Right hindlimb (tissue), 1 donor: ENCODE measurements at regions not wholly inside any gene's neighbourhood (a gene's known extent, or its start where the extent isn't known, plus 50 kb on each side); places are given as distances from the start of the nearest gene placed in this dataset.
A peak's percentile ranks its signal among the peaks of the same experiment; 100 is the strongest.

Experiments used
- DNase-seq: peaks from one replicate; pipeline ENCODE4 v3.0.0-alpha.2; 2018

DNA sequence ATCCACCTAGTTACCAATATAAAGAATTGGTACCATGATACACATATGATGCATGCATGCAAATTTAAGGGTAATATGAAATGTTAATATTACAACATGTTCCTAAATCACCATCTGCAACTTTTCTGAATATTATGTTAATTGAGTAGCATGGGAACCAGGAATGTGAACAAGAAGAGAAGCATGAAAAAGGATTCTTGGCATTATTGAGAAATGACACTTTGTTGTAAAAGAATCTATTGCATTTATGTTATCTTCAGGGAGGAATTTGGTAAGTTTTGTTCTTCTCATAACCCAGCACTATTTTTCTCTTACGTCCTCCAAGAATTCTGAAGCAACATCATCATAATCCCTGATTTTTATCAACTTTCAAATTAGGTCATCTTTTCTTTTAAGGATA lies 159.9 kb upstream of the SLC25A13 start:
- no peak for DNase-seq

DNA sequence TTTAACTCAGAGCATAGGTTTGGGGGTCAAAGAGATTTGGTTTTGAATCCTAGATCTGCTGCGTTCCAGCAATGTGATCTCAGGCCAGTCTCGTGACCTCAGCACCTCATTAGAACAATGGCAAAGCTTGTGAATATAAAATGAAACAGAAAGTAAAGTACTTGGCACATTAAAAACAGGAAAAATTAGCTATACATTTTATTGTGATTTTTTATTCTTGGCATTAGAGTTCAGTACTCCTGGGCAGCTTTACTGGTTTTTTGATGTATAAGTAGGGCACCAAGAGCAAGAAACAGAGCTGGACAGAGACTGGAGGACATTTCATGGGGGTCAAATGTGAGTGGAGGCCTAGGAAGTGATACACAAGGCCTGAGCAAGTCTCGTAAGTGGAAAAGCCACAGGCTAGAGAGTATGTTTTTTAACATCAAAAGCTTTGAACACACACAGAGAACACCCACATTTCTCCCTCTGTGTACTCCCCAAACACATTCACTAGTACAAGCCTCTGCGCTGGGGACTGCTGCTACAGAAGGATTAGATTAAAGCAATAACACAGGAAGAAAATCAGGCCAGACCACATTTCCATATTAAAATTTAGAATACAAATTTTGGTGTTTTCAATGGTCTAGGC lies 157.2 kb upstream of the SLC25A13 start:
- DNase-seq = no peak

DNA sequence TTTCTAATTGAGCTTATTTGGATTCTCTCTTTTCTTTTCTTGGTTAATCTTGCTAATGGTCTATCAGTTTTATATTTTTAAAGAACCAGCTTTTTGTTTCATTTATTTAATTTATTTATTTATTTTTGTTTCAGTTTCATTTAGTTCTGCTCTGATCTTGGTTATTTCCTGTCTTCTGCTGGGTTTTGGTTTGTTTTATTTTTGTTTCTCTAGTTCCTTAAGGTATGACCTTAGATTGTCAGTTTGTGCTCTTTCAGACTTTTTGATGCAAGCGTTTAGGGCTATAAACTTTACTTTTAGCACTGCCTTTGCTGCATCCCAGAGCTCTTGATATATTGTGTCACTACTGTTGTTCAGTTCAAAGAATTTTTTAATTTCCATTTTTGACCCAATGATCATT lies 149.7 kb upstream of the SLC25A13 start:
- DNase-seq = no peak

DNA sequence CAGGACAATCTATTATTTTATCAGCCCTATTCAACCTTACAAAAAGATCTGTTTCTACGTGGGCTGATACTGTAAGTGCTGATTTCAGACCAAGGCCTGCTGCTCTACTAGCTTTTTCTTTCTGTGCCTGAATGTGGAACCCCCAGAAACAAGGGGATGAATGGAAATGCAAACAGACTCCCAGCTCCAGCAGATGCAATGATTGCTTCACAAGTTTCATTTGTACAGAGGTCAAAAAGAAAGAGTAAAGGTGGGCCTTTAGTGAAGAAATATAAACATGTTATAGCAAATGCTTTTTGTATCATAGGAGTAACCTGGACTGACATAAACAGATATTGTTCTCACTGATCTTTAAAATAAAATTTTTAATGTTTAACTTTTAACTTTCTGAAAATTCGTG lies 130.2 kb upstream of the SLC25A13 start:
- DNase-seq = no peak

DNA sequence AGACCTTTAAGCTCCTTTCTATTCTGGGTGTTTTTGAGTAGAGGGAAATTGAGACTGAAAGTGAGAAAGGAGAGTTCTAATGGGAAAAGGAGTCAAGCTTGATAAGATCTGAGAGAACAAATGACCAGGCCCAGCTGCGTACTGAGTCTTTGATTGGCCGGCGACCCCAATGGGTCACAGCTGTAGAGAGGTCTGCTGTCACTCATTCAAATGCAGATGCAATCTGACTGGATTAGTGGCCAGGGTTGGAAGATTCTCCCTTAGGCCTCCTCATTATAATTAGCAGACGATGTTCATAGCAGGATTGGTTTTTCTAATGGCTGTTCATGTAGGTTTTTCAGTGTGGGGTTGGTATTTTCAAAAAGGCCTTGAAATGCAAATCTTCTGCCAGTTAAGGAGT lies 127.2 kb upstream of the SLC25A13 start:
- DNase-seq = no peak

DNA sequence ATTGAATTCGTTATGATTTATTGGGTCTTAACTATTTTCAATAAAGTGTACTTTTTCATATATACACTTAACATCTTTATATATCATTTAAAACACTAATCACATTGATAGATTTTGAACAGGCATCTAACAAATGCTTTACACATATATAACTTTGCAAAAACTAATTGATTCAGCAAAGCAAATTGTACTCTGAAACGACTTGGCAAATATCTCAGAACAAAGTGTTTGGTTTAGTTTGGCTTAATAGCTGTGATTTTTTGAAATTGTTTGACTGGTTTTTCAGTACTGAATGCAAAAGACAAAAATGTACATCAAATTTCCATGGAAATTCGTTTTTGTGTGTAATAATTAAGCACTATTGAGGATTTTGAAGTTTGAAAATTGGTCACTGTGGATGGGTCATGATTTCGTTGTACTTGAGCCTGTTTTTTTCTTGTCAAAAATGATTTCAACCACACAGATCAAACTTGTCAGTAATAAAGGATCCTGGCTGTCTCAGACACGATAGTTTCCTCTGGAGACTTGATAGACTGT lies 125.3 kb upstream of the SLC25A13 start:
- no peak for DNase-seq

DNA sequence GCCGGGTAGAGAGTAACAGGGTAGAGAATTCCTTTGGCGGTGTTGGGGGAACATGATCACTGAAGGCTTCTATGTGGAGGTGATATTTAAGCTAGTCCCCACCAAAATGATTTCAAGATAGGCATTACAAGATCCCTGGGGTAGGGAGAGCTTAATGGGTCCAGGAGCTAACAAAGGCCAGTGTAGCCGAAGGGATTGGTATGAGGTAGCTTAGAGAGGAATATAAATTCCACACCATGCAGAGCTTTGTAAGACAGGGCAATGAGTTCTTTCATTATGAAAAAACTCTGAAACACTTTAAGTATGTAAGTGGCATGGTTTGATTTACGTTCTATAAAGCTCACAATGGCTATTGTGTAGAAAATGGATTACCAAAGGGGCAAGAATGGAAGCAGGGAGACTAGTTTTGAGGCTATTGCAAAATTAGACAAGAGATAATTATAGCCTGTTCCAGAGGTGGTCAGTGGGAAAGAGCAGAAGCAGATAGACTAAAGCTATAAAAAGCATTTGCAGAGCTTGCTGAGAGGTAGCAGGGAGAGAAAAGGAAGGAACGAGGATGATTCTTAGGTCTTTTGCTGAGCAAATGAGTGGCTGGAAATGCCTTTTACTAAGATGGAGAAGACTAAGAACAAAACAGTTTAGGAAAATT lies 119.7 kb upstream of the SLC25A13 start:
- no peak for DNase-seq

DNA sequence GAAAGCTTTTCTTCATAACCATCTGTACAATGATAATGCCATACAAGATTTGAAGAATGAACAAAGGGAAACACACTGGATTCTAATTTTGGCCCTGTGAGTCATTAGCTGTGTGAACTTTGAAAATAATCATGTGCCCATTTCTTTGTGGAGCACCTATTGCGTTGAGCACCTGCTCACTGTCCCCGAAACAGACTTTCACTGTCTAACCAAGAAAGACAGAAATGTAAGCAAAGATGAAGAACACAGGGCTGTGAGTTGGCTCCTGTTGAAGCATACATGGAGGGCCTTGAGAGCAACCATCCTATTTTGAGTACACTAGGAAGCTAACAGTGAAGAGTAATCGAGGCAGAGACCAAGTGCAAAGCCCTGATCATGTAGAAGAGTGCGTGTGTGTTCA lies 118.4 kb upstream of the SLC25A13 start:
- DNase-seq = no peak

DNA sequence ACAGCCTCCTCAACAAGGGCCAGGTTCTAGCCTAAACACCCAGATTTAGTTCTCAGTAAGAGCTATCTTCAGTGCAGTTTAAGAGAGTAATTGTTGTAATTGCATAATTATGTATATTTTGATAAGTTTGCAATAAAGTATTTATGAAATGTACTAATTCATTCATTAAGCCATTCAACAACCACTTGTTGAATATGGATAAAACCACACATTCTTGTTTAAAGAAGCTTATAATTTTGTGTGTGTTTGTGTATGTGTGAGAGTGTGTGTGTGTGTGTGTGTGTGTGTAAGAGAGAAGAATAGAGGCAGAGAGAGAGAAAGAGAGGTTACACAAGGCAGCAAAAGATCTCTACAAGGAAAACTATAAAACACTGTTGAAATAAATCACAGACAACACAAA lies 115.0 kb upstream of the SLC25A13 start:
- no peak for DNase-seq

DNA sequence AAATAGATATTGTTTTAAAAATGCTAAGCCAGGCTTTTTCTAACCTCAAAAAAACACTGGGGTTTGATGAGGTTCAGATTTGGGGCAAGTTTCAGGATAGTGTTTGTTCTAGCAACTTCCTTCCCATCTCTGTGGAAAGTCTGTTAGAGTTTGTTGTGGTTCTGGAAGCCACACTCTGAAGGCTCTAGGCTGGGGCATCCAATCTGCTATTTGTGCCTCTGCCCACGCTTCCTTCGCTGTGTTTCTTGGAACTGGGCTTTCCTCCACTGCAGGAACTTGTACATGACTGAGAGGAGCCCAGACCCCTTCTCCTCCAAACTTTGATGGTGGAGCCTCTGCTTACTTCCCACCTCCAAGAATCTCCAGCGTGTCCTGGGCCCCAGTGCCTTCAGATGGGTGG lies 108.5 kb upstream of the SLC25A13 start:
- DNase-seq = no peak

DNA sequence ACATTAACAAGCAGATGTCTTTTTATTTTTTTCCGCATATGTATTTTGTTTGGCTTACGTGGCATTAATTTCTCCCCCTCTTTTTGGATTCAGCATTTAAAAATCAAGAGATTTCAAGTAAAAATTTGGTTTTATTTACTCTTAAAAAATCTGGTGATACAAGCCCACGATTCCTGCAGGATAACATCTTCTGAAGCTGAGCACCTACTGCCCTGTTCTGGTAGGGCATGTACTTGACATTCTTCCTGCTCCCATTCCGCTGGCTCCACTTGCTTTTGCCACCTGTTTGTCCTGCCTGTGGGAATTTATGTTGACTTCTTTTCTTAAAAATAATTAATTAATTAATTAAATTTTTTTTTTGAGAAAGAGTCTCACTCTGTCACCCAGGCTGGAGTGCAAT lies 105.2 kb upstream of the SLC25A13 start:
- DNase-seq = no peak

DNA sequence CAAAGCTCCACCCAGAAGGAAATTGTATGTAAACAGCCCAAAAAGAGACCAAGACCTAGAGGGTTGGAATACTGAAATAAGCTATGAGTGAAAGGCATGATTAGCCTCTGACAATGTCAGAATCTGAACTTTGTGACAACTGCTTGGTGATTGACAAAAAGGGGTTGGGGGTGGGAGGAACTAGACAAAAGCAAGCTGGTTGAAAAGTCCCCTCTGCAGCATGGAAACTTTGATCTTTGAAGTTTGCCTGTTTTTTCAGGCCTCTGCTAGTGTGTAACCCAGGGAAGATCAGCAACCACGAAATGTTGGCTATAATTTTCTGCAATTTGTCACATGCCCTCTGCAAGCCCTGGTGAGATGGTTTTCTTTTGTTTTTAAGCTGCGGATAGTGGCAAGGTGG lies 104.8 kb upstream of the SLC25A13 start:
- no peak for DNase-seq

DNA sequence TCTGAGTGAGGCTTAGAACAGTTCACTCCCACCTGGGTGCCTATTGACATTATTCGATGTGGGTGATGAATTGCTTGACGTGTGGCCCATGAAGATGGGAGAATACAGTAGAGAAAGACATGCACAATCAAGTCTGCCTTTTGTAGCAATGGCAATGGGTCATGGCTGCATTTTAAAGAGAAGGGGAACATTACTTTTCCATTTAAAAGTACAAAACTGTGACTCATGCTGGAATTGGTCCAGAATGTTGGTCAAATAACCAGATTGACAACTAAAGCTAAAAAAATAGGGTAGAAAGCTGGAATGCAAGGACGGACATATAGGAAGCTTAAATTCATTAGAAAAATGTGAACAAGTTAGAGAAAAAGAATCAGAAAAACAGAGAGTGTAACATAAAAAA lies 104.1 kb upstream of the SLC25A13 start:
- DNase-seq = no peak

DNA sequence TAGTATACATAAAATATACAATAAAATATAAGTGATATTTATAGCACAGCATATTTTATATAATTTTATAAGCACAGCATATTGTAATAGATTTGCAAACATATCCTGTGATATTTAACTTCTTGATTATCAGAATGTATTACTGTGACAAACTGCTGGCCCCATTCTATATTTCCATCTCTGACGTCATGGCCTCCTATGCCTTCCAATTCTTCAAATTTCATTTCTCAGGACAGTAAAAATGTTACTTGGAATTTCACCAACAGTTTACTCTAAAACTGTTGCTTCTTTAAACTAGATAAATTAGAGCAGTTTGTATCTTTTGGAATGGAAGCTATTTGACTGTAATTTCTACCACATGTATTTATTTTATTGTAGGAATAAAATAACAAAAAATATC lies 102.5 kb upstream of the SLC25A13 start:
- DNase-seq = no peak

DNA sequence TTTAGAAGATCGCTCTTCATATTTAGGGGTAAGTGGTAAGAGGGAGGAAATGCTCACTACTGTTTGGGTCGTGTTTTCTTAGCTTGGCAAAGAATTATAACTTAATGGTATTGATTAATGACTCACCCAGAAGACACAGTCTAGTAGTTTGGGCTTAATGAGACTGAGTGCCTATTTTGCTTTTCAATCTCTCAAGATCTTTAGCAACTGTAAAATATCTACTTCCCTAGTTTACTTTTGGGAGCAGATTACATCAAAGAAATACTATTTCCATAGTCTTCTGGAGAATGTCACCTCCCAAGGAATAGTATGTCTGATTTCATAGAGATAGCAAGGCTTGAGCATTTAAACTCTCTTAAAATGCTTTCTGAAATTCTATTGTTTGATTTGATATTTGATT lies 100.5 kb upstream of the SLC25A13 start:
- DNase-seq = no peak

DNA sequence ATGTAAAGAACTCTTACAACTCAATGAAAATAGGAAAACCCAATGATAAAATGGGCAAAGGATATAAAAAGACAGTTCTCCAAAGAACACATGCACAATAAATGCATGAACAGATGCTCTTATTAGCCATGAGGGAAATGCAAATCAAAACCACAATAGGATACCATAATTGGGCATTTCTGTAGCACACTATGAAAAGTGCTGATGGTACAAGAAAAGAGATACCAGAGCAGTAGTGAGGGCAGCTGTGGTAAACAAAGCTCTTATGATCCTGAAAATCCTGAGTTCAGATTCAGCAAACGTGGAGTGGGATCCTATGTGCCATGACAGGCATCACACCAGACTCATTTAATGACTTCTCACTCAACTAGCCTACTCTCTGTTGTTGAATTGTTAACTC lies 96.7 kb upstream of the SLC25A13 start:
- DNase-seq = no peak

DNA sequence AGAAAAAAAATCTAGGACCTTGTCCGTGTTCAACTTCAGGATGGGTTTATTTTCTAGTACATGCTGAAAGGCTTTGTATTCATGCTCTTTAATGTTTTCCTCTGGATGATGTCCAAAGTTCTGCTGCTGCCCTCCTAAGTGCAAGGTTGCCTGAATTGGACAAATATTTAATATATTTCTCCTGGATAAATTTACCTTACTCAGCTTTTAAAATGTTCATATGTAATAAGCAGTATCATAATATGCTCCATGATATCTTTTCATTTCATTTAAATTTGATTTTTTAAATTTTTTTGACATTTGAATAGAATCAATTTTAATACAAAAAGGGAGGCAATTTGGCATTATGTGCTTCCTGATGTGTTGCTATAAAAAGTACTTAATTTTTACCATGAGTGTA lies 95.9 kb upstream of the SLC25A13 start:
- no peak for DNase-seq

DNA sequence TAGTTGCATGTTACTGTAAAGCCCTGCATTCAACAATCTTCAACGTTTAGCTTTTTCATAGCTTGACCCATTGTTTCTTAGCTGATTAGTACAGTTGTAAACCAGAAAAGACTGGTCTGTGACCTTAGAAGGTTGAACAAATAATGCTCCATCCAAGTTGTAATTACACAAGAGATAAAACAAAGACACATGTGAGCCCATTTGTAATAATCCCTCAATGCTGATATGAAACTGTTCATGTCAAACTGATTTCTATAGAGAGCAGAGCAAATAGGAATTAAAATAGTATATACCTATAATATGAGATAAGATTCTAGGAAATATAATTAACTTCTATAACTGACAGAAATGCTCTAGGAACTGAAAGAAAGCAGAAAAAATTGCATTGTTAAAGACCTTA lies 94.7 kb upstream of the SLC25A13 start:
- no peak for DNase-seq

DNA sequence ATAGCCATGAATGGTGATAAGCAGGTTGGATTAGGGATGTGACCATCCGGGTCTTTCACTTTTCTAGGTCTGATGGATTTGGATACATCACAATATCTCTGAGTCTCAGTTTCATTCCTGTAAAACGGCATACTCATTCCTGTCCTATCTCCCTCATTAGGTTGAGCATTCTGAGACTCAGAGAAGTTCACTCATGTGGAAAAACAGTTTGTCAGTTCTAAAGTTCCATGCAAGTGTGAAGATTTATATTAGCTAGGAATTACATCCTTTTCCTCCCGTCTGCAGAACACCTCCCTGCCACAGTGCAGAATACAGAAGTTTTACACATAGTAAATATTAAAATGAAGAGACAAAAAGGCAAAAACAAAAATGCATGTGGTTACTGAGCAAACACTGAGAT lies 94.2 kb upstream of the SLC25A13 start:
- no peak for DNase-seq

DNA sequence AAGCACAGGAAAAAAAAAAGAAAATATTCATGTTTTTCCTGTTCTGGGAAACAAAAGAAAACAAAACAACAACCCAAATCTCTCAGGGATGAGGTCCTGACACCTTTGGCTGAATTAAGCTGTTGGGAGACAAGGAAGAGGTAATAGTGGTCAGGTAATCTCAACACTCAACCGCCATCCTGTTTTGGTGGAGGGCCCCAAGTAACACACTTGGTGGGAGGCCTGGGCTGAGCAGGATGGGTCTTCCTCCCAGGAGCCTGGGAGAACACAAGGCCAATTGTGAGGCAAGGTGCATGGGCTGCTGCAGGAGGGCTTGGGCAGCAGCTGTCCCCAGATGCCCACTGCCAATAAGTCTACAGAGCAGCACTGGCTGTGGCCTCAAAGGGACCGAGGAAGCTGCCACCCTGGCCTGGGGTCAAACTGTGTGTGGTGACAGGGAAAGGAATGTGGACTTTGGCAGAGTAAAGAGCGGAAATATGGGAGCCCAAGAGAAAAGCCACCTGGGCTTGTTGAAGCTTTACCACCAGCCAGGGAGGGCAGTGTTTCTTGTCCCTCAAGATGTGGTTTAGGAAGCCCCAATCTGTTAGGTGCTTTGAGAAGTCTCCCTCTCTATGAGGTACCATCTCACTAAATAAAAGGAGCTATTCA lies 93.5 kb upstream of the SLC25A13 start:
- no peak for DNase-seq

DNA sequence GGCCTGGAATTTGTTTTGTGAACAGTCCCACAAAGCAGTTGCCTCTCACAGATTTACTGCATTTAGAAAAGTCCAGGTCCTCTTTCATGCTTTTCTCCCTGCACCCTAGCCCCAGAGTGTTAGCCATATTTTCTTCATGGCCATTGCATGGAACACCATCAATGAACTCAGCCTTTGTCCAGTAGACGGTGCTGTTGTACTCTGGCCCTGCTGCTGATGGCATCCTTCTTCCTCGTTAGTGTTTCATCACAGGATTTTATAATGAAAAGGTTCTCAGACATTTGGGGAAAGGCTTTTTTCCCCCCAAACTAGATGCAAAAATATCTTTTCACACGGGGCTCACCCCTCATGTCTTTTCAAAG lies 93.0 kb upstream of the SLC25A13 start:
- peak; percentile 21 for DNase-seq

DNA sequence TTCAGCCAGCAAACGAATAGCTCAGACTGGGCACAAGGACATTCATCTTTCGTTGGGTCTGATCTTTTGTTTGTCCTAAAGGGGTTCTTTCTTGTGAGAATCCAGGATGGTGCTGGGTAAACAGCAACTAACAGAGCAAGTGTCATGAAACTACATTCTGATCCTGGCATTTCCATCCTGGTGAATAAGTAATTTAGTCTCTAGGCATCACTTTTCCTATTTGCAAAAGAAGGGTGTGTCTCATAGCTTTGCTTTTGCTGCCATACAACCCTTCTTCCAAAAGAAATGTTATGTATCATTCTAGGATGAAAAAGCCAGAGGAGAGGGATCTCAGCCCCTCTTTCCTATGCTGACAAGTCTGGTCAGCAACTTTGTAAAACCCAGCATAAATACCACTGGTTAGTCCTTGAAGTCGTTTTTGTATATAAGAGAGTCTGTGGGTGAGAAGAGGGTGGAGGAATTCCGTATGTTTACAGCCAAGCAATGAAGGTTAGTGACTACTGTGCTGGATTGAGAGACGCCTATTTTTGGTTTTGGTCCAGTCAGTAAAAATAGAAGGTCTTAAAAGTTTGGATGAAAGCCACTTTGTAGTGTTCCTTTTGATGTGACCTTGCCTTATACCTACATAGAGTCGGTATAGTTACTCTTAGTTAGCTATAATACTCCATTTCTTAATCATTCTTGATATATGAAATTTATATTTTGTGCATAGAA lies 88.4 kb upstream of the SLC25A13 start:
- DNase-seq = no peak

DNA sequence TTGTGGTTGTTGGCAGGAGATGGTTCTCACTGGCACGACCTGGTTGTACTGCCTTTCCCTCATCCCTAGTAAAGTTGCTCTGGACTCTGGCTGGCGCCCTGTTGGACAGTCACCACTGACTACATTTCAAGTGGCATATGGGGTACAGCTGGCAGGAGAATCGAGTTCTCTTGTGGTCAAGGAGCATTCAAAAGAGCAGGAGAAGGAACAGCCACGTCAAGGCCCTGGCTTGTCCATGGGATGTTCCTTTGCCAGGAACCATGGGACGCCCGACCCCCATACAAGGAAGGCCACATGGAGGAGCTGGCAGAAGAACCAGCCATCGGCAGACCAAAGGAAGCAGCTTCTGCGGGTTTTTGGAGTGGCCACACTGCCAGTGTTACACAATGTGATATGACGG lies 87.0 kb upstream of the SLC25A13 start:
- no peak for DNase-seq

DNA sequence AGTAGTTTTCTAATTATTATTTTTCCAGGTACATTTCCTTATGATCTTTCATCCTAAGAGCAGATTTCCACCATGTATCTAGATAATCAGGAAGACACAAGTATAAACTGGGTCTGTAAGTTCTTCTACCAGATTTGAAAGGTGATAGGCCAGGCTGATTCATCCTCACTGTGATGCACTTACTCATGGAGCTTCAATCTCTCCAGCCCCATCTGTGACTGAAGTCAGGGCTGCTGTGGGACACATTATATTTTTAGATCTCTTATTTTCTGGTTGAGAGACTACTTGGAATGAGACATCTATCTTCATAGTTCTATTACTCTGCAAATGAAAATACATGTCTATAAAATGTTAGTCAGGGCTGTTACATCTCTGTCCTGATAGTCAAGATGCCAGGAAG lies 85.5 kb upstream of the SLC25A13 start:
- DNase-seq = no peak
